ENCODE measurements at regions not wholly inside any gene's neighbourhood (a gene's known extent, or its start where the extent isn't known, plus 50 kb on each side); places are given as distances from the start of the nearest gene placed in this dataset.

DNA sequence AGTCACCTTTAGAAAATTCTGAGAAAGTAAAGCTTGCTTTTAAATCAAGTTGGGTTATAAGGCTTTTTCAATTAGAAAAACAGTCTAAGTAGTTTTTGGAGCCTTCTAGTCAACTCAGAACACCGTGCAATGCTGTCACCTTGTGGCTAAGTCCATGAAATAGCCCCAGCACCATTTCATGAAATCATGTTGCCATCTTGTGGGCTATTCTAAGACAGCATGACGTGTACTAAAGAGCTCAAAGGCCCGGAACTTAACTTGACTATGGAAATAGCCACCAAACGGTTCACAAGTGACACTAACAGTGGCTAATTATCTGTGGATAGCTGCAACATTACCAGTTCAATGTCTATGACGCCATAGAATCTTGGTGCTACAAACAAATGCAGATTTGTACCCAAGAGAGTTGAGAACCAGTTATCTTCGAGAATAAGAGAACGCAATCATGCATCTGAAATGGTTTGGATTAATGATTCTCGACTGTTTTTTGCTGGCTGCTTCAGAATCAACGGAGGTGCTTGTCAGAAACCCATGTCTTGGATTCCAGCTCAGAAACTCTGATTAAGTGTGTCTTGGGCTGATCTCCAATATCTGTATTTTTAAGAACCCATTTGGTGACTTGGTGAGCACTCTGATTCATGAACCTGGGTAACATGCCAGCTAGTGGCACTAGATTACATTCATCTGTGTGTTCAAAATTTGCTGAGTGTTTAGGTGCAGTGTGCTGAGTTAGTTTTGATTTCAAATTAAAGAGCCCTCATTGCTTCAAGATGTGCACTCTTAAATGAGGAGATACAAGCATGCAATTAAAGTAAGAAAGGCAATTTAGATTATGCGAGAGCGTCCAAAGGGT is 111.2 kb upstream of the MCTP2 start (continued):
- TF ChIP-seq ZBTB11 (CRISPR knock-in tag; IDR thresholded peaks at IDR 0.05) (no peak), ETV6 (conservative IDR thresholded peaks at IDR 0.05 in 1 of 2, IDR thresholded peaks at IDR 0.05 in 1 of 2; ENCODE audit: borderline replicate concordance in 1 of 2, low read depth in 1 of 2) (no peak), TCF12 (IDR thresholded peaks at IDR 0.05; ENCODE audit: low read depth, low read length) (no peak), PRDM15 (CRISPR knock-in tag; IDR thresholded peaks at IDR 0.05) (no peak), MXI1 (IDR thresholded peaks at IDR 0.05; ENCODE audit: low read depth, low read length) (no peak), GABPA (IDR thresholded peaks at IDR 0.05; ENCODE audit: low read depth) (no peak), CREB1 (IDR thresholded peaks at IDR 0.05; ENCODE audit: low read depth) (peak; percentile 67)
- TF ChIP-seq, protein P1, sequence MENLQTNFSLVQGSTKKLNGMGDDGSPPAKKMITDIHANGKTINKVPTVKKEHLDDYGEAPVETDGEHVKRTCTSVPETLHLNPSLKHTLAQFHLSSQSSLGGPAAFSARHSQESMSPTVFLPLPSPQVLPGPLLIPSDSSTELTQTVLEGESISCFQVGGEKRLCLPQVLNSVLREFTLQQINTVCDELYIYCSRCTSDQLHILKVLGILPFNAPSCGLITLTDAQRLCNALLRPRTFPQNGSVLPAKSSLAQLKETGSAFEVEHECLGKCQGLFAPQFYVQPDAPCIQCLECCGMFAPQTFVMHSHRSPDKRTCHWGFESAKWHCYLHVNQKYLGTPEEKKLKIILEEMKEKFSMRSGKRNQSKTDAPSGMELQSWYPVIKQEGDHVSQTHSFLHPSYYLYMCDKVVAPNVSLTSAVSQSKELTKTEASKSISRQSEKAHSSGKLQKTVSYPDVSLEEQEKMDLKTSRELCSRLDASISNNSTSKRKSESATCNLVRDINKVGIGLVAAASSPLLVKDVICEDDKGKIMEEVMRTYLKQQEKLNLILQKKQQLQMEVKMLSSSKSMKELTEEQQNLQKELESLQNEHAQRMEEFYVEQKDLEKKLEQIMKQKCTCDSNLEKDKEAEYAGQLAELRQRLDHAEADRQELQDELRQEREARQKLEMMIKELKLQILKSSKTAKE (IDR thresholded peaks at IDR 0.05; ENCODE audit: low read depth, poor library complexity, severe bottlenecking): no peak
- TF ChIP-seq, protein P2, sequence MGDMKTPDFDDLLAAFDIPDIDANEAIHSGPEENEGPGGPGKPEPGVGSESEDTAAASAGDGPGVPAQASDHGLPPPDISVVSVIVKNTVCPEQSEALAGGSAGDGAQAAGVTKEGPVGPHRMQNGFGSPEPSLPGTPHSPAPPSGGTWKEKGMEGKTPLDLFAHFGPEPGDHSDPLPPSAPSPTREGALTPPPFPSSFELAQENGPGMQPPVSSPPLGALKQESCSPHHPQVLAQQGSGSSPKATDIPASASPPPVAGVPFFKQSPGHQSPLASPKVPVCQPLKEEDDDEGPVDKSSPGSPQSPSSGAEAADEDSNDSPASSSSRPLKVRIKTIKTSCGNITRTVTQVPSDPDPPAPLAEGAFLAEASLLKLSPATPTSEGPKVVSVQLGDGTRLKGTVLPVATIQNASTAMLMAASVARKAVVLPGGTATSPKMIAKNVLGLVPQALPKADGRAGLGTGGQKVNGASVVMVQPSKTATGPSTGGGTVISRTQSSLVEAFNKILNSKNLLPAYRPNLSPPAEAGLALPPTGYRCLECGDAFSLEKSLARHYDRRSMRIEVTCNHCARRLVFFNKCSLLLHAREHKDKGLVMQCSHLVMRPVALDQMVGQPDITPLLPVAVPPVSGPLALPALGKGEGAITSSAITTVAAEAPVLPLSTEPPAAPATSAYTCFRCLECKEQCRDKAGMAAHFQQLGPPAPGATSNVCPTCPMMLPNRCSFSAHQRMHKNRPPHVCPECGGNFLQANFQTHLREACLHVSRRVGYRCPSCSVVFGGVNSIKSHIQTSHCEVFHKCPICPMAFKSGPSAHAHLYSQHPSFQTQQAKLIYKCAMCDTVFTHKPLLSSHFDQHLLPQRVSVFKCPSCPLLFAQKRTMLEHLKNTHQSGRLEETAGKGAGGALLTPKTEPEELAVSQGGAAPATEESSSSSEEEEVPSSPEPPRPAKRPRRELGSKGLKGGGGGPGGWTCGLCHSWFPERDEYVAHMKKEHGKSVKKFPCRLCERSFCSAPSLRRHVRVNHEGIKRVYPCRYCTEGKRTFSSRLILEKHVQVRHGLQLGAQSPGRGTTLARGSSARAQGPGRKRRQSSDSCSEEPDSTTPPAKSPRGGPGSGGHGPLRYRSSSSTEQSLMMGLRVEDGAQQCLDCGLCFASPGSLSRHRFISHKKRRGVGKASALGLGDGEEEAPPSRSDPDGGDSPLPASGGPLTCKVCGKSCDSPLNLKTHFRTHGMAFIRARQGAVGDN (IDR thresholded peaks at IDR 0.05): no peak
- TF ChIP-seq, protein P3, sequence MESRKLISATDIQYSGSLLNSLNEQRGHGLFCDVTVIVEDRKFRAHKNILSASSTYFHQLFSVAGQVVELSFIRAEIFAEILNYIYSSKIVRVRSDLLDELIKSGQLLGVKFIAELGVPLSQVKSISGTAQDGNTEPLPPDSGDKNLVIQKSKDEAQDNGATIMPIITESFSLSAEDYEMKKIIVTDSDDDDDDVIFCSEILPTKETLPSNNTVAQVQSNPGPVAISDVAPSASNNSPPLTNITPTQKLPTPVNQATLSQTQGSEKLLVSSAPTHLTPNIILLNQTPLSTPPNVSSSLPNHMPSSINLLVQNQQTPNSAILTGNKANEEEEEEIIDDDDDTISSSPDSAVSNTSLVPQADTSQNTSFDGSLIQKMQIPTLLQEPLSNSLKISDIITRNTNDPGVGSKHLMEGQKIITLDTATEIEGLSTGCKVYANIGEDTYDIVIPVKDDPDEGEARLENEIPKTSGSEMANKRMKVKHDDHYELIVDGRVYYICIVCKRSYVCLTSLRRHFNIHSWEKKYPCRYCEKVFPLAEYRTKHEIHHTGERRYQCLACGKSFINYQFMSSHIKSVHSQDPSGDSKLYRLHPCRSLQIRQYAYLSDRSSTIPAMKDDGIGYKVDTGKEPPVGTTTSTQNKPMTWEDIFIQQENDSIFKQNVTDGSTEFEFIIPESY (IDR thresholded peaks at IDR 0.05): no peak
- TF ChIP-seq, protein P4, sequence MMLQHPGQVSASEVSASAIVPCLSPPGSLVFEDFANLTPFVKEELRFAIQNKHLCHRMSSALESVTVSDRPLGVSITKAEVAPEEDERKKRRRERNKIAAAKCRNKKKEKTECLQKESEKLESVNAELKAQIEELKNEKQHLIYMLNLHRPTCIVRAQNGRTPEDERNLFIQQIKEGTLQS (IDR thresholded peaks at IDR 0.05; ENCODE audit: borderline replicate concordance, extremely low read depth, low read depth, low read length): peak; percentile 46; the same call in 1 of the 2 replicates

All from GM12878 (cell line).